DND-41 (cell line): ENCODE measurements at regions not wholly inside any gene's neighbourhood (a gene's known extent, or its start where the extent isn't known, plus 50 kb on each side); places are given as distances from the start of the nearest gene placed in this dataset.

Source experiments
- EZH2 ChIP-seq: IDR thresholded peaks from 3 replicates; pipeline ENCODE4 v1.6.1; 2012; ENCODE audit warnings: borderline replicate concordance, low read depth, mild to moderate bottlenecking, moderate library complexity, low read length, inconsistent platforms; ENCODE audit not compliant: severe bottlenecking
- TF ChIP-seq, protein P1 (sequence below): IDR thresholded peaks from 2 replicates; pipeline ENCODE4 v1.5.1; 2012; ENCODE audit warnings: borderline replicate concordance, low read length, moderate library complexity, mild to moderate bottlenecking; ENCODE audit not compliant: poor library complexity, severe bottlenecking; ENCODE audit errors: extremely low read depth

GRCh38 chr10:25813511-25813910 lies 120.5 kb upstream of the MYO3A start:
- TF ChIP-seq, protein P1, sequence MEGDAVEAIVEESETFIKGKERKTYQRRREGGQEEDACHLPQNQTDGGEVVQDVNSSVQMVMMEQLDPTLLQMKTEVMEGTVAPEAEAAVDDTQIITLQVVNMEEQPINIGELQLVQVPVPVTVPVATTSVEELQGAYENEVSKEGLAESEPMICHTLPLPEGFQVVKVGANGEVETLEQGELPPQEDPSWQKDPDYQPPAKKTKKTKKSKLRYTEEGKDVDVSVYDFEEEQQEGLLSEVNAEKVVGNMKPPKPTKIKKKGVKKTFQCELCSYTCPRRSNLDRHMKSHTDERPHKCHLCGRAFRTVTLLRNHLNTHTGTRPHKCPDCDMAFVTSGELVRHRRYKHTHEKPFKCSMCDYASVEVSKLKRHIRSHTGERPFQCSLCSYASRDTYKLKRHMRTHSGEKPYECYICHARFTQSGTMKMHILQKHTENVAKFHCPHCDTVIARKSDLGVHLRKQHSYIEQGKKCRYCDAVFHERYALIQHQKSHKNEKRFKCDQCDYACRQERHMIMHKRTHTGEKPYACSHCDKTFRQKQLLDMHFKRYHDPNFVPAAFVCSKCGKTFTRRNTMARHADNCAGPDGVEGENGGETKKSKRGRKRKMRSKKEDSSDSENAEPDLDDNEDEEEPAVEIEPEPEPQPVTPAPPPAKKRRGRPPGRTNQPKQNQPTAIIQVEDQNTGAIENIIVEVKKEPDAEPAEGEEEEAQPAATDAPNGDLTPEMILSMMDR, result no peak
- no peak for TF ChIP-seq EZH2
